GM19240 (cell line): ENCODE measurements at regions not wholly inside any gene's neighbourhood (a gene's known extent, or its start where the extent isn't known, plus 50 kb on each side); places are given as distances from the start of the nearest gene placed in this dataset.

ENCODE experiments used
- DNase-seq: peaks from one replicate; pipeline ENCODE4 v3.0.0; 2011; ENCODE audit warnings: low spot score; ENCODE audit not compliant: insufficient read length

- no peak for DNase-seq
Observed at GRCh38 chr15:39074341-39074985, 506.4 kb upstream of the THBS1 start.

- DNase-seq, result no peak
Observed at GRCh38 chr15:39075311-39075710, 505.6 kb upstream of the THBS1 start.

- no peak for DNase-seq
Observed at GRCh38 chr15:39075756-39076341, 505.0 kb upstream of the THBS1 start.

- no peak for DNase-seq
Observed at GRCh38 chr15:39078026-39078425, 502.9 kb upstream of the THBS1 start.

GRCh38 chr15:39079296-39079847 is 501.5 kb upstream of the THBS1 start:
- DNase-seq, result no peak

GRCh38 chr15:39083213-39083612 is 497.7 kb upstream of the THBS1 start:
- DNase-seq, result no peak

GRCh38 chr15:39084674-39085530 is 496.0 kb upstream of the THBS1 start:
- no peak for DNase-seq

- no peak for DNase-seq
Observed at GRCh38 chr15:39086641-39087040, 494.2 kb upstream of the THBS1 start.

GRCh38 chr15:39088156-39088555 is 492.7 kb upstream of the THBS1 start:
- DNase-seq, result no peak

- DNase-seq, result no peak
Observed at GRCh38 chr15:39092354-39092753, 488.5 kb upstream of the THBS1 start.

GRCh38 chr15:39092761-39093160 is 488.1 kb upstream of the THBS1 start:
- no peak for DNase-seq

- no peak for DNase-seq
Observed at GRCh38 chr15:39094116-39094515, 486.8 kb upstream of the THBS1 start.

GRCh38 chr15:39095218-39095879 is 485.5 kb upstream of the THBS1 start:
- no peak for DNase-seq

GRCh38 chr15:39096608-39097205 is 484.2 kb upstream of the THBS1 start:
- no peak for DNase-seq

- DNase-seq, result no peak
Observed at GRCh38 chr15:39099524-39099923, 481.4 kb upstream of the THBS1 start.

- DNase-seq, result no peak
Observed at GRCh38 chr15:39100106-39100660, 480.7 kb upstream of the THBS1 start.

- DNase-seq, result no peak
Observed at GRCh38 chr15:39102431-39102830, 478.4 kb upstream of the THBS1 start.

- DNase-seq, result no peak
Observed at GRCh38 chr15:39106950-39107349, 473.9 kb upstream of the THBS1 start.

GRCh38 chr15:39108021-39108420 is 472.9 kb upstream of the THBS1 start:
- DNase-seq, result no peak

GRCh38 chr15:39110336-39110735 is 470.5 kb upstream of the THBS1 start:
- no peak for DNase-seq

- DNase-seq, result no peak
Observed at GRCh38 chr15:39110746-39111145, 470.1 kb upstream of the THBS1 start.
